ENCODE measurements at regions not wholly inside any gene's neighbourhood (a gene's known extent, or its start where the extent isn't known, plus 50 kb on each side); places are given as distances from the start of the nearest gene placed in this dataset.

DNA sequence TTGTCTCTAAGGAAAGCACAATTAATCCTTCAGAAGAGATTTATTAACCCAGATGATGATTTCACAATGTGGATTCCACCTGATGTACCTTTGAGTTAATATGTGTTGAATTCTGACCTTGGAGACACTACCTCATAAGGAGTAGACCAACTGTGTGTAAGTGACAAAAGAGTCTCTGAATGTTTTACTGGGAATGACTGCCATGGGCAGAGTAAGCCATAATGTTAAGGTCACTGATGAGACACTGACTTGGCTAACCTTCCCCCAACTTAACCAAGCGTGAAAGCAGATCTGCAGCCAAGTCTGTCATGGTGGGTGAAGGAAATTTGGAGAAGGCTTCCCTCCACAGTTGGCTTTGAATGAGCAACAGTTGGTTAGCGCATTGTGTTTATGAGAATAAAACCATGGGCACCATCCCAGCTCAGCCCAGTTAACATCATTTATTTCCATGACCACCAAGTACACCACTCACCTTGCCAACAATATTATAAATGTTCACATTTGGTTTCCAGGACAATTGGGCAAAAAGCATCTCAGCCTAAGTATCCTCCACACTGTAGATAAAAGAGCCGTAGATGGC lies 618.5 kb downstream of the KCNJ2 start:
- Histone ChIP-seq H3K27ac (ENCODE audit: low read depth, low read length, poor library complexity, severe bottlenecking) (no peak overlapping the region), H3K9me2 (ENCODE audit: low read depth, low read length) (no peaks in the 10 kb centered on the region), H3K4me3 (ENCODE audit: low read depth, low read length, poor library complexity, severe bottlenecking) (no peak overlapping the region), H3K9me3 (ENCODE audit: low read length) (no peaks in the 10 kb centered on the region), H3K36me3 (ENCODE audit: insufficient read depth, low read length) (no peaks in the 10 kb centered on the region), H2AFZ (ENCODE audit: low read length) (no peak overlapping the region), H3K9ac (ENCODE audit: low read length) (no peak overlapping the region), H3K4me2 (ENCODE audit: low read length) (no peak overlapping the region), H3F3A (ENCODE audit: insufficient read depth, low read length) (no peaks in the 10 kb centered on the region), H3K4me1 (ENCODE audit: insufficient read depth, low read length, severe bottlenecking) (no peaks in the 10 kb centered on the region), H3K79me2 (ENCODE audit: insufficient read depth, low read length) (no peaks in the 10 kb centered on the region), H4K20me1 (ENCODE audit: insufficient read depth, low read length) (no peaks in the 10 kb centered on the region), H3K27me3 (ENCODE audit: insufficient read depth, low read length) (no peaks in the 10 kb centered on the region)
- TF ChIP-seq CTCF (IDR thresholded peaks at IDR 0.05; ENCODE audit: low read length) (no peak), EZH2 (IDR thresholded peaks at IDR 0.05; ENCODE audit: borderline replicate concordance, low read length) (no peak)

DNA sequence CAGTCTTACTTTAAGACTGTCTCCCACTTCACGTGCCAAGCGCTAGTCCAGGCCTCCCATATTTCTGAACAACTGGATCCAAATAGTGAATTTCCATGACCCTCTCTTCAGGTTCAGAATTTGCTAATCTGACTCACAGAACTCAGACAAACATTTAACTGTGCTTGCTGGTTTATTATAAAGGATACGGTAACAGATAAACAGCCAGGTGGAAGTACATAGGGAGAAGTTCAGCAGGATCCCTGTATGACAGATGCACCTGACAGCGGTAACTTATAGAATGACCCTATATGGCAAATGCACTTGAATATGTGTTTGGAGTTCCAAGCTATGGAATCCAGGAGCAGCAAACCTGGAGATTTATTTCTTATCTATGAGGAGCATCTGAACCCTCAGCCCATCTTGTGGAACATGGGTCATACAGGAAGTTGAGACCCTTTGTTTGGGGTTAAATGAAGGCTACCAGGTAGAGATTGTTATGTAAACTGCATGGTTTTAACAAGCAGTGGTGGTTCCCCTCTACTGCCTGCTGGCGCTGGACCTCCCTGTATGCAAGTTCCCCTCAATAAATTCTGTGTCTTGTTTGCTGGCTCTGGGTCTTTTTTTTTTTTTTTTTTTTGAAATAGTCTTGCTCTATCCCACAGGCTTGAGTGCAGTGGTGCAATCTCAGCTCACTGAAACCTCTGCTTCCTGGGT lies 622.6 kb downstream of the KCNJ2 start:
- H3K79me2 ChIP-seq (ENCODE audit: insufficient read depth, low read length): no peaks in the 10 kb centered on the region
- no peaks in the 10 kb centered on the region for H4K20me1 ChIP-seq (ENCODE audit: insufficient read depth, low read length)
- no peaks in the 10 kb centered on the region for H3F3A ChIP-seq (ENCODE audit: insufficient read depth, low read length)
- no peak overlapping the region for H3K4me2 ChIP-seq (ENCODE audit: low read length)
- H3K27ac ChIP-seq (ENCODE audit: low read depth, low read length, poor library complexity, severe bottlenecking): no peak overlapping the region
- H2AFZ ChIP-seq (ENCODE audit: low read length): no peak overlapping the region
- H3K4me3 ChIP-seq (ENCODE audit: low read depth, low read length, poor library complexity, severe bottlenecking): no peak overlapping the region
- no peaks in the 10 kb centered on the region for H3K36me3 ChIP-seq (ENCODE audit: insufficient read depth, low read length)
- no peak overlapping the region for H3K9ac ChIP-seq (ENCODE audit: low read length)
- H3K4me1 ChIP-seq (ENCODE audit: insufficient read depth, low read length, severe bottlenecking): no peaks in the 10 kb centered on the region
- no peaks in the 10 kb centered on the region for H3K9me3 ChIP-seq (ENCODE audit: low read length)
- H3K9me2 ChIP-seq (ENCODE audit: low read depth, low read length): no peaks in the 10 kb centered on the region
- TF ChIP-seq EZH2 (IDR thresholded peaks at IDR 0.05; ENCODE audit: borderline replicate concordance, low read length) (no peak), CTCF (IDR thresholded peaks at IDR 0.05; ENCODE audit: low read length) (no peak)
- no peaks in the 10 kb centered on the region for H3K27me3 ChIP-seq (ENCODE audit: insufficient read depth, low read length)

GRCh38 chr17:70794738-70795137 lies 625.4 kb downstream of the KCNJ2 start:
- TF ChIP-seq CTCF (IDR thresholded peaks at IDR 0.05; ENCODE audit: low read length): no peak
- no peak for TF ChIP-seq EZH2 (IDR thresholded peaks at IDR 0.05; ENCODE audit: borderline replicate concordance, low read length)
- Histone ChIP-seq H3K27me3 (ENCODE audit: insufficient read depth, low read length) (no peaks in the 10 kb centered on the region), H3K9ac (ENCODE audit: low read length) (no peak overlapping the region)

More at GRCh38 chr17:70794738-70795137, 625.4 kb downstream of the KCNJ2 start:
- Histone ChIP-seq H2AFZ (ENCODE audit: low read length) (no peak overlapping the region), H4K20me1 (ENCODE audit: insufficient read depth, low read length) (no peaks in the 10 kb centered on the region), H3K4me3 (ENCODE audit: low read depth, low read length, poor library complexity, severe bottlenecking) (no peak overlapping the region), H3K9me3 (ENCODE audit: low read length) (no peaks in the 10 kb centered on the region), H3F3A (ENCODE audit: insufficient read depth, low read length) (no peaks in the 10 kb centered on the region), H3K79me2 (ENCODE audit: insufficient read depth, low read length) (no peaks in the 10 kb centered on the region), H3K9me2 (ENCODE audit: low read depth, low read length) (no peaks in the 10 kb centered on the region), H3K4me2 (ENCODE audit: low read length) (no peak overlapping the region), H3K27ac (ENCODE audit: low read depth, low read length, poor library complexity, severe bottlenecking) (no peak overlapping the region), H3K4me1 (ENCODE audit: insufficient read depth, low read length, severe bottlenecking) (no peaks in the 10 kb centered on the region), H3K36me3 (ENCODE audit: insufficient read depth, low read length) (no peaks in the 10 kb centered on the region)

Data from OCI-LY1 (cell line).